ENCODE measurements at regions not wholly inside any gene's neighbourhood (a gene's known extent, or its start where the extent isn't known, plus 50 kb on each side); places are given as distances from the start of the nearest gene placed in this dataset.

GRCh38 chr20:52921340-52921739, 50.8 kb upstream of the TSHZ2 start:
- no peak for DNase-seq (ENCODE audit: low read depth)

GRCh38 chr20:52918311-52918710, 53.8 kb upstream of the TSHZ2 start:
- DNase-seq (ENCODE audit: low read depth), result no peak

GRCh38 chr20:52915564-52915963, 56.6 kb upstream of the TSHZ2 start:
- DNase-seq (ENCODE audit: low read depth), result no peak

- DNase-seq (ENCODE audit: low read depth), result no peak
These were observed 57.3 kb upstream of the TSHZ2 start for GRCh38 chr20:52914870-52915269.

GRCh38 chr20:52913650-52914387, 58.3 kb upstream of the TSHZ2 start:
- no peak for DNase-seq (ENCODE audit: low read depth)

- DNase-seq (ENCODE audit: low read depth), result no peak
These were observed 66.7 kb upstream of the TSHZ2 start for GRCh38 chr20:52905241-52905994.

GRCh38 chr20:52904837-52905236, 67.3 kb upstream of the TSHZ2 start:
- DNase-seq (ENCODE audit: low read depth), result no peak

GRCh38 chr20:52899041-52899608, 73.0 kb upstream of the TSHZ2 start:
- DNase-seq (ENCODE audit: low read depth), result no peak

- no peak for DNase-seq (ENCODE audit: low read depth)
These were observed 75.8 kb upstream of the TSHZ2 start for GRCh38 chr20:52896348-52896747.

GRCh38 chr20:52895701-52896100, 76.5 kb upstream of the TSHZ2 start:
- no peak for DNase-seq (ENCODE audit: low read depth)

- DNase-seq (ENCODE audit: low read depth), result no peak
These were observed 76.9 kb upstream of the TSHZ2 start for GRCh38 chr20:52895235-52895634.

- no peak for DNase-seq (ENCODE audit: low read depth)
These were observed 78.7 kb upstream of the TSHZ2 start for GRCh38 chr20:52893498-52893897.

GRCh38 chr20:52892023-52892422, 80.1 kb upstream of the TSHZ2 start:
- no peak for DNase-seq (ENCODE audit: low read depth)

- DNase-seq (ENCODE audit: low read depth), result no peak
These were observed 82.0 kb upstream of the TSHZ2 start for GRCh38 chr20:52890130-52890529.

GRCh38 chr20:52889225-52889624, 82.9 kb upstream of the TSHZ2 start:
- DNase-seq (ENCODE audit: low read depth), result no peak

- DNase-seq (ENCODE audit: low read depth), result no peak
These were observed 84.1 kb upstream of the TSHZ2 start for GRCh38 chr20:52888096-52888495.

- no peak for DNase-seq (ENCODE audit: low read depth)
These were observed 91.2 kb upstream of the TSHZ2 start for GRCh38 chr20:52880997-52881396.

- DNase-seq (ENCODE audit: low read depth), result no peak
These were observed 91.9 kb upstream of the TSHZ2 start for GRCh38 chr20:52880259-52880658.

- no peak for DNase-seq (ENCODE audit: low read depth)
These were observed 97.9 kb upstream of the TSHZ2 start for GRCh38 chr20:52874241-52874640.

GRCh38 chr20:52869698-52870501, 102.3 kb upstream of the TSHZ2 start:
- DNase-seq (ENCODE audit: low read depth), result no peak

- no peak for DNase-seq (ENCODE audit: low read depth)
These were observed 102.9 kb upstream of the TSHZ2 start for GRCh38 chr20:52869276-52869675.

GRCh38 chr20:52867305-52867704, 104.9 kb upstream of the TSHZ2 start:
- no peak for DNase-seq (ENCODE audit: low read depth)

Measured in stimulated activated CD8-positive, alpha-beta memory T cell treated with anti-CD3 and anti-CD28 coated beads, Interleukin-15, amount 100 ng/mL, for 1 hour (primary cell).